A673 (cell line): ENCODE measurements at regions not wholly inside any gene's neighbourhood (a gene's known extent, or its start where the extent isn't known, plus 50 kb on each side); places are given as distances from the start of the nearest gene placed in this dataset.

Experiments
- CTCF ChIP-seq: fragments of 300-800, 200-600 bp; sonication (generic); conservative IDR thresholded peaks from 2 replicates; pipeline ENCODE4 v1.5.1; 2017; ENCODE audit warnings: low read depth, mild to moderate bottlenecking, antibody characterized with exemption, low read length, moderate library complexity, mixed read lengths
- EZH2 ChIP-seq: fragments of 200-600 bp; sonication (generic); IDR thresholded peaks from 2 replicates; pipeline ENCODE4 v1.6.1; 2017; ENCODE audit warnings: borderline replicate concordance, low read depth, mild to moderate bottlenecking, mixed read lengths, antibody characterized with exemption, low read length; ENCODE audit not compliant: poor library complexity, severe bottlenecking

- TF ChIP-seq CTCF (no peak), EZH2 (no peak)
Observed at GRCh38 chrX:6456196-6456595, 78.7 kb downstream of the VCX3A start.
